H9 (cell line): ENCODE measurements at regions not wholly inside any gene's neighbourhood (a gene's known extent, or its start where the extent isn't known, plus 50 kb on each side); places are given as distances from the start of the nearest gene placed in this dataset.

Source experiments
- DNase-seq: peaks from one replicate; pipeline ENCODE4 v3.0.0-alpha.2; 2017
- H2AFZ ChIP-seq: one replicate; pipeline ENCODE4 v1.6.1; 2013; ENCODE audit warnings: mild to moderate bottlenecking, low read length, control low read depth, moderate library complexity
- H2AK5ac ChIP-seq: 2 replicates; pipeline ENCODE4 v1.6.1; 2013; ENCODE audit warnings: low read length, control low read depth, mixed read lengths; ENCODE audit not compliant: insufficient read length
- H2BK120ac ChIP-seq: one replicate; pipeline ENCODE4 v1.6.1; 2013; ENCODE audit warnings: low read depth, mild to moderate bottlenecking, low read length, control low read depth, inconsistent platforms; ENCODE audit not compliant: poor library complexity, severe bottlenecking
- H2BK12ac ChIP-seq: 2 replicates; pipeline ENCODE4 v1.6.1; 2013; ENCODE audit warnings: low read length, control low read depth, mixed read lengths, low read depth; ENCODE audit not compliant: insufficient read length
- H2BK15ac ChIP-seq: 2 replicates; pipeline ENCODE4 v1.6.1; 2013; ENCODE audit warnings: low read depth, low read length, control low read depth
- H2BK20ac ChIP-seq: one replicate; pipeline ENCODE4 v1.6.1; 2013; ENCODE audit warnings: low read depth, mild to moderate bottlenecking, low read length, control low read depth, inconsistent platforms; ENCODE audit not compliant: poor library complexity, severe bottlenecking
- H2BK5ac ChIP-seq: 2 replicates; pipeline ENCODE4 v1.6.1; 2013; ENCODE audit warnings: low read length, control low read depth, mixed read lengths; ENCODE audit not compliant: insufficient read length
- H3K14ac ChIP-seq: 2 replicates; pipeline ENCODE4 v1.6.1; 2013; ENCODE audit warnings: low read length, control low read depth; ENCODE audit not compliant: insufficient read depth
- H3K18ac ChIP-seq: 2 replicates; pipeline ENCODE4 v1.6.1; 2013; ENCODE audit warnings: low read depth, mild to moderate bottlenecking, mixed read lengths, low read length, control low read depth; ENCODE audit not compliant: insufficient read length
- H3K23ac ChIP-seq: 2 replicates; pipeline ENCODE4 v1.6.1; 2013; ENCODE audit warnings: low read length, control low read depth, mixed read lengths, low read depth; ENCODE audit not compliant: insufficient read length
- H3K23me2 ChIP-seq: 2 replicates; pipeline ENCODE4 v1.6.1; 2013; ENCODE audit warnings: low read depth, mild to moderate bottlenecking, mixed read lengths, low read length, control low read depth; ENCODE audit not compliant: insufficient read length, poor library complexity, severe bottlenecking
- H3K27ac ChIP-seq: 2 replicates; pipeline ENCODE4 v1.5.1; 2013; ENCODE audit warnings: low read length, control low read depth, mixed read lengths, low read depth; ENCODE audit not compliant: insufficient read length
- H3K27me3 ChIP-seq: 2 replicates; pipeline ENCODE4 v1.6.1; 2013; ENCODE audit warnings: low read length, control low read depth, inconsistent platforms; ENCODE audit not compliant: insufficient read depth
- H3K4ac ChIP-seq: 2 replicates; pipeline ENCODE4 v1.6.1; 2013; ENCODE audit warnings: low read depth, mild to moderate bottlenecking, control low read depth, inconsistent platforms, low read length, moderate library complexity
- H3K4me1 ChIP-seq: 2 replicates; pipeline ENCODE4 v1.6.1; 2013; ENCODE audit warnings: low read length, control low read depth, inconsistent platforms; ENCODE audit not compliant: insufficient read depth
- H3K4me2 ChIP-seq: 2 replicates; pipeline ENCODE4 v1.6.1; 2013; ENCODE audit warnings: low read length, control low read depth, mixed read lengths; ENCODE audit not compliant: insufficient read length, insufficient read depth
- H3K56ac ChIP-seq: 2 replicates; pipeline ENCODE4 v1.6.1; 2013; ENCODE audit warnings: low read depth, mild to moderate bottlenecking, mixed read lengths, low read length, control low read depth; ENCODE audit not compliant: insufficient read length
- H3K79me1 ChIP-seq: 2 replicates; pipeline ENCODE4 v1.6.1; 2013; ENCODE audit warnings: low read depth, mild to moderate bottlenecking, moderate library complexity, low read length, control low read depth, inconsistent platforms; ENCODE audit not compliant: insufficient read depth, poor library complexity, severe bottlenecking
- H3K79me2 ChIP-seq: 2 replicates; pipeline ENCODE4 v1.6.1; 2013; ENCODE audit warnings: low read length, control low read depth, inconsistent platforms; ENCODE audit not compliant: insufficient read depth
- H3K9ac ChIP-seq: 2 replicates; pipeline ENCODE4 v1.6.1; 2013; ENCODE audit warnings: low read length, control low read depth, mixed read lengths; ENCODE audit not compliant: insufficient read length; ENCODE audit errors: extremely low read depth
- H3K9me3 ChIP-seq: one replicate; pipeline ENCODE4 v1.6.1; 2013; ENCODE audit warnings: low read depth, low read length, inconsistent platforms; ENCODE audit not compliant: control insufficient read depth
- H3T11ph ChIP-seq: one replicate; pipeline ENCODE4 v1.6.1; 2013; ENCODE audit warnings: mild to moderate bottlenecking, low read length, control low read depth, inconsistent platforms
- H4K20me1 ChIP-seq: one replicate; pipeline ENCODE4 v1.6.1; 2013; ENCODE audit not compliant: control insufficient read depth, insufficient read length, insufficient read depth
- H4K5ac ChIP-seq: 2 replicates; pipeline ENCODE4 v1.6.1; 2013; ENCODE audit warnings: low read depth, mild to moderate bottlenecking, mixed read lengths, low read length, control low read depth; ENCODE audit not compliant: insufficient read length
- H4K8ac ChIP-seq: replicated peaks from 2 replicates; pipeline ENCODE4 v1.6.1; 2013; ENCODE audit warnings: low read length, control low read depth, mixed read lengths, low read depth; ENCODE audit not compliant: insufficient read length
- H4K91ac ChIP-seq: 2 replicates; pipeline ENCODE4 v1.6.1; 2013; ENCODE audit warnings: low read depth, mild to moderate bottlenecking, moderate library complexity, mixed read lengths, low read length, control low read depth; ENCODE audit not compliant: insufficient read length
- H3K27ac Mint-ChIP-seq, 3 experiments: 2 replicates in 2 of 3; 3 replicates in 1 of 3; pipeline ENCODE4 v1.8.0; 2020 to 2021; ENCODE audit warnings: mixed read lengths in 3 of 3, mild to moderate bottlenecking in 1 of 3, moderate library complexity in 1 of 3
- H3K27me3 Mint-ChIP-seq: 2 replicates; pipeline ENCODE4 v1.8.0; 2021; ENCODE audit warnings: low read depth, mild to moderate bottlenecking, moderate library complexity, mixed read lengths
- H3K36me3 Mint-ChIP-seq, 3 experiments: 2 replicates in 2 of 3; 3 replicates in 1 of 3; pipeline ENCODE4 v1.8.0; 2020 to 2021; ENCODE audit warnings: low read depth in 3 of 3, mixed read lengths in 3 of 3; ENCODE audit not compliant: insufficient read depth in 1 of 3
- H3K4me1 Mint-ChIP-seq, 2 experiments: 2 replicates each; pipeline ENCODE4 v1.8.0; 2020; ENCODE audit warnings: mixed read lengths in 2 of 2
- H3K4me3 Mint-ChIP-seq, 2 experiments: 2 replicates in 1 of 2; 3 replicates in 1 of 2; pipeline ENCODE4 v1.8.0; 2020 to 2021; ENCODE audit warnings: mild to moderate bottlenecking in 2 of 2, mixed read lengths in 2 of 2, moderate library complexity in 1 of 2
- H3K9me3 Mint-ChIP-seq, 2 experiments: 2 replicates in 1 of 2; 3 replicates in 1 of 2; pipeline ENCODE4 v1.8.0; 2020; ENCODE audit warnings: mild to moderate bottlenecking in 2 of 2, mixed read lengths in 2 of 2, moderate library complexity in 1 of 2
- WGBS: extraction: QIAGEN DNeasy Blood & Tissue Kit; methylation state at CpG from one replicate; pipeline ENCODE4 v1.1.7; 2013; ENCODE audit warnings: missing lambda C conversion rate, low lambda C conversion rate, mixed read lengths; ENCODE audit not compliant: insufficient read length; ENCODE audit errors: extremely low coverage; 5-methylcytosine and 5-hydroxymethylcytosine counted together
- TF ChIP-seq, protein P1 (sequence below): fragments of 200-600 bp; sonication (generic); conservative IDR thresholded peaks from 3 replicates; pipeline ENCODE4 v1.8.0; 2021; ENCODE audit warnings: antibody characterized with exemption, mild to moderate bottlenecking

GRCh38 chr14:95464514-95464913, 51.9 kb downstream of the SYNE3 start:
- peaks cover 20 to 25% of the 10 kb centered on the region in 2 experiments for H3K4me1 Mint-ChIP-seq
- H3K36me3 Mint-ChIP-seq: no peaks in the 10 kb centered on the region
- H3K9me3 Mint-ChIP-seq: no peaks in the 10 kb centered on the region

More at GRCh38 chr14:95464514-95464913, 51.9 kb downstream of the SYNE3 start:
- H4K91ac ChIP-seq: no peak overlapping the region
- H3K79me1 ChIP-seq: no peaks in the 10 kb centered on the region
- H3K4me3 Mint-ChIP-seq: no peak overlapping the region
- no peak overlapping the region for H3K14ac ChIP-seq
- no peak overlapping the region for H4K8ac ChIP-seq
- H4K5ac ChIP-seq: no peak overlapping the region
- TF ChIP-seq, protein P1, sequence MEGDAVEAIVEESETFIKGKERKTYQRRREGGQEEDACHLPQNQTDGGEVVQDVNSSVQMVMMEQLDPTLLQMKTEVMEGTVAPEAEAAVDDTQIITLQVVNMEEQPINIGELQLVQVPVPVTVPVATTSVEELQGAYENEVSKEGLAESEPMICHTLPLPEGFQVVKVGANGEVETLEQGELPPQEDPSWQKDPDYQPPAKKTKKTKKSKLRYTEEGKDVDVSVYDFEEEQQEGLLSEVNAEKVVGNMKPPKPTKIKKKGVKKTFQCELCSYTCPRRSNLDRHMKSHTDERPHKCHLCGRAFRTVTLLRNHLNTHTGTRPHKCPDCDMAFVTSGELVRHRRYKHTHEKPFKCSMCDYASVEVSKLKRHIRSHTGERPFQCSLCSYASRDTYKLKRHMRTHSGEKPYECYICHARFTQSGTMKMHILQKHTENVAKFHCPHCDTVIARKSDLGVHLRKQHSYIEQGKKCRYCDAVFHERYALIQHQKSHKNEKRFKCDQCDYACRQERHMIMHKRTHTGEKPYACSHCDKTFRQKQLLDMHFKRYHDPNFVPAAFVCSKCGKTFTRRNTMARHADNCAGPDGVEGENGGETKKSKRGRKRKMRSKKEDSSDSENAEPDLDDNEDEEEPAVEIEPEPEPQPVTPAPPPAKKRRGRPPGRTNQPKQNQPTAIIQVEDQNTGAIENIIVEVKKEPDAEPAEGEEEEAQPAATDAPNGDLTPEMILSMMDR: no peak
- H3K27me3 ChIP-seq: no peaks in the 10 kb centered on the region; the same call in 1 of the 2 replicates
- no peak overlapping the region for H2BK15ac ChIP-seq
- no peaks in the 10 kb centered on the region for H4K20me1 ChIP-seq
- H3T11ph ChIP-seq: no peak overlapping the region
- H2BK120ac ChIP-seq: no peak overlapping the region
- H2BK12ac ChIP-seq: no peak overlapping the region
- no peak for DNase-seq
- no peaks in the 10 kb centered on the region for H3K79me2 ChIP-seq
- H3K9ac ChIP-seq: no peak overlapping the region
- H3K9me3 ChIP-seq: no peaks in the 10 kb centered on the region
- no peak overlapping the region for H2BK20ac ChIP-seq
- no peak overlapping the region for H3K23ac ChIP-seq
- H3K27ac ChIP-seq: no peak overlapping the region
- WGBS: no CpG with 5 or more reads among the region's 4 CpGs
- no peak overlapping the region for H3K4me2 ChIP-seq
- no peak overlapping the region for H3K18ac ChIP-seq
- H2BK5ac ChIP-seq: no peak overlapping the region
- H3K27ac Mint-ChIP-seq: peak overlapping the region in 1 of 3 experiments; percentile 33; a peak in 1 of 7 replicates
- no peak overlapping the region for H3K56ac ChIP-seq
- H3K4ac ChIP-seq: no peak overlapping the region
- H3K23me2 ChIP-seq: no peaks in the 10 kb centered on the region
- no peaks in the 10 kb centered on the region; the same call in 1 of the 2 replicates for H3K4me1 ChIP-seq
- no peak overlapping the region for H2AK5ac ChIP-seq
- peaks cover 28% of the 10 kb centered on the region for H3K27me3 Mint-ChIP-seq
- H2AFZ ChIP-seq: no peak overlapping the region
